ENCODE measurements at regions not wholly inside any gene's neighbourhood (a gene's known extent, or its start where the extent isn't known, plus 50 kb on each side); places are given as distances from the start of the nearest gene placed in this dataset.

DNA sequence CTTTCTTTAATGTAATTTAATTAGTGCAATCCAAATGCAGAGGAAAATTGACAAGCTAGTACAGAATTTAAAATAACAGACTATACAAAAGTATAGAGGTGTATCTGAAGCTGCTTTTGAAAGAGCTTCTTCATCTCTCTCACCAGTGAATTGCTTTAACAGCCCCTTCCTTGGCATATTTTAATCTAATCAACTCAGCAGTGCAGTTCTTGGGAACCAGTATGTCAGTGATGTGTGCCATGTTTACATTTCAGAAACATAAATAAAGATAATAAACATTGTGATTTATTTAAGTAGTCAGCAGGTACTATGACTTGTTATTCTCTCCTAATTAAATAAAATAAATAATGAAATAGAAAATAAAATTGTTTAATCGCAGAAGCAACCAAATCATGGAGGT is 1260.6 kb downstream of the NCAM2 start:
- Histone ChIP-seq H3K4me1 (no peaks in the 10 kb centered on the region), H3K27ac (no peak overlapping the region), H3K9me3 (no peaks in the 10 kb centered on the region), H3K27me3 (no peaks in the 10 kb centered on the region), H3K4me3 (no peak overlapping the region), H3K36me3 (no peaks in the 10 kb centered on the region)
- TF ChIP-seq POLR2AphosphoS5 (IDR thresholded peaks at IDR 0.05) (no peak), EP300 (IDR thresholded peaks at IDR 0.05) (no peak), POLR2A (IDR thresholded peaks at IDR 0.05) (no peak)
- TF ChIP-seq, protein P1, sequence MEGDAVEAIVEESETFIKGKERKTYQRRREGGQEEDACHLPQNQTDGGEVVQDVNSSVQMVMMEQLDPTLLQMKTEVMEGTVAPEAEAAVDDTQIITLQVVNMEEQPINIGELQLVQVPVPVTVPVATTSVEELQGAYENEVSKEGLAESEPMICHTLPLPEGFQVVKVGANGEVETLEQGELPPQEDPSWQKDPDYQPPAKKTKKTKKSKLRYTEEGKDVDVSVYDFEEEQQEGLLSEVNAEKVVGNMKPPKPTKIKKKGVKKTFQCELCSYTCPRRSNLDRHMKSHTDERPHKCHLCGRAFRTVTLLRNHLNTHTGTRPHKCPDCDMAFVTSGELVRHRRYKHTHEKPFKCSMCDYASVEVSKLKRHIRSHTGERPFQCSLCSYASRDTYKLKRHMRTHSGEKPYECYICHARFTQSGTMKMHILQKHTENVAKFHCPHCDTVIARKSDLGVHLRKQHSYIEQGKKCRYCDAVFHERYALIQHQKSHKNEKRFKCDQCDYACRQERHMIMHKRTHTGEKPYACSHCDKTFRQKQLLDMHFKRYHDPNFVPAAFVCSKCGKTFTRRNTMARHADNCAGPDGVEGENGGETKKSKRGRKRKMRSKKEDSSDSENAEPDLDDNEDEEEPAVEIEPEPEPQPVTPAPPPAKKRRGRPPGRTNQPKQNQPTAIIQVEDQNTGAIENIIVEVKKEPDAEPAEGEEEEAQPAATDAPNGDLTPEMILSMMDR (IDR thresholded peaks at IDR 0.05) = no peak
- 90% methylated on average over 1 of the region's 1 CpG for WGBS
- no peak for DNase-seq (ENCODE audit: low spot score in 2 of 2)

DNA sequence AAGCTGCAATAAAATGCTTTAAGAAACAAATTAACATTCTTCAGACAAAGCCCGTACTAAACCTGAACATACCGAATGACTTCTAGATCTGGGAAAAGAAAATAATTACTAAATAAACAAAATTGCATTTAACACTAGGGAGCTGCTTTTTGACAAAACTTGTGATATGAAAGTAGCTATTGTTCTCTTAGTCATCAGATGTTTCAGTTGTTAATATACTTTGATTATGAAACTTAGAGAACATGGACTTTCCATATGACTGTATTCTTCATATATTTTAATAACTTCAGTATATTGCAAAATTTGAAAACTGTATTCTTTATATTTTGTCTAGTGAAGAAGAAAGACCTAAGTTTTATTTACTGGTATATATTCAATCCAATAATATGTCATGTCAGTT is 1262.1 kb downstream of the NCAM2 start:
- no peaks in the 10 kb centered on the region for H3K9me3 ChIP-seq
- no peak overlapping the region for H3K4me3 ChIP-seq
- TF ChIP-seq EP300 (IDR thresholded peaks at IDR 0.05) (no peak), POLR2AphosphoS5 (IDR thresholded peaks at IDR 0.05) (no peak), POLR2A (IDR thresholded peaks at IDR 0.05) (no peak)
- TF ChIP-seq, protein P1 (IDR thresholded peaks at IDR 0.05) = no peak
- DNase-seq (ENCODE audit: low spot score in 2 of 2) = no peak
- H3K27me3 ChIP-seq = no peaks in the 10 kb centered on the region
- H3K4me1 ChIP-seq = no peaks in the 10 kb centered on the region
- no peaks in the 10 kb centered on the region for H3K36me3 ChIP-seq
- WGBS = 89% methylated on average over 2 of the region's 2 CpGs
- no peak overlapping the region for H3K27ac ChIP-seq

DNA sequence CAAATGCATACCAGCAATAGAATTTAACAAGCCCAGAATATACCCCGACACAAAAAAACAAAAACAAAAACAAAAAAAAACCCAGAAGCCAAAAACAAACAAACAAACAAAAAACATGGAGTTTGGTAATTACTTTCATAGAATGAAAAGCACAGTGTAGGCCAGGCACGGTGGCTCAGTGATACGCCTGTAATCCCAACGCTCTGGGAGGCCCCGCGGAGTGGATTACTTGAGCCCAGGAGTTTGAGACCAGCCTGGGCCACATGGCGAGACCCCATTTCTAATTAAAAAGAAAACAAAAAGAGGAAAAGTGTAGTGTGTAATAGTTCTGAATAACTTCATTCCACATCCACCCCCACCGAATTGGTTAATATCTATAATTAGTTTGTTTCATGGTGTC is 1265.7 kb downstream of the NCAM2 start:
- no peaks in the 10 kb centered on the region for H3K27me3 ChIP-seq
- WGBS = 93% methylated on average over 8 of the region's 8 CpGs
- no peak for TF ChIP-seq POLR2A (IDR thresholded peaks at IDR 0.05)
- TF ChIP-seq, protein P1 (IDR thresholded peaks at IDR 0.05) = no peak
- no peaks in the 10 kb centered on the region for H3K36me3 ChIP-seq
- no peak overlapping the region for H3K27ac ChIP-seq
- no peaks in the 10 kb centered on the region for H3K4me1 ChIP-seq
- no peaks in the 10 kb centered on the region for H3K9me3 ChIP-seq
- no peak for DNase-seq (ENCODE audit: low spot score in 2 of 2)
- no peak overlapping the region for H3K4me3 ChIP-seq

DNA sequence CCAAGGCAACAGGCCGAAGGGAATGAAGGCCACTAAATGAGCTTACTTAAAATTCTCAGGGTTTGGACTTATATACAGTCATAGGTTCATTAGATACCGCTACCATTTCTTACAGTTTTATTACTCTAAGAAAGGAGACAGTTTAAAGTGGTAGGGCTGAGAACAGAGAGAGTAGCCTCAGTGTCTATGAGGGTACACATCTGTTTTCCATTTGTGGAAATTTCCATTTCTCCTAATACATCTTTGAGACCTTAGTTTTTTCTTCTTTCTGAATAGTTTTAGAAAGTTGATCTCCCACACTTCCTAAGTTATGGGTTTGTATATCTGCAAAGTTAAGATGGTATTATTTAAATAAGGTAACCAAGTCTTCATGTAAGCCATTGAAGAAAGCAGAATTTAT is 1279.1 kb downstream of the NCAM2 start:
- Histone ChIP-seq H3K9me3 (no peaks in the 10 kb centered on the region), H3K36me3 (no peaks in the 10 kb centered on the region), H3K4me1 (no peaks in the 10 kb centered on the region), H3K4me3 (no peak overlapping the region), H3K27me3 (no peaks in the 10 kb centered on the region), H3K27ac (no peak overlapping the region)
- TF ChIP-seq EP300 (IDR thresholded peaks at IDR 0.05) (no peak), POLR2AphosphoS5 (IDR thresholded peaks at IDR 0.05) (no peak), POLR2A (IDR thresholded peaks at IDR 0.05) (no peak)
- TF ChIP-seq, protein P1 (IDR thresholded peaks at IDR 0.05) = no peak
- WGBS = 68% methylated on average over 2 of the region's 2 CpGs
- no peak for DNase-seq (ENCODE audit: low spot score in 2 of 2)

DNA sequence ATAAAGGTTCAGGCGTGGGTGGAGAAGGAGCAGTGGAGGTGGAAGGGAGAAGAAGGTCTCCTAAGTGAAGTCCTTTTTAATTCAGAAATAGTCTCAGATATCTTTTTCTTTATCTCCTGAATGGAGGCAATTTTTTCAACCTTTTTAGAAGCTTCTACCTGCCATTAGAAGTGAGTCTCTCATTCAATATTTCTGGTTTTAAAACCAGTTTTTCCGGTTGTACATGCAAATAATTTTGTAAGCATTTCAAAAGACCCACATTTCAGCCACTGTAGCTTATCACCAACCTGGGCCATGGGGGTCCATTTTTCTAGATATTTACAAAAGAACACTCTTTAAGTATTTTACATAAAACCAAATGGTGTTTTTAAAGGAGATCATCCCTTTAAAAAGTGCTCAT is 1280.2 kb downstream of the NCAM2 start:
- H3K4me3 ChIP-seq = no peak overlapping the region
- 51% methylated on average over 2 of the region's 2 CpGs for WGBS
- no peak for DNase-seq (ENCODE audit: low spot score in 2 of 2)
- no peaks in the 10 kb centered on the region for H3K27me3 ChIP-seq
- no peaks in the 10 kb centered on the region for H3K4me1 ChIP-seq
- no peak overlapping the region for H3K27ac ChIP-seq
- TF ChIP-seq, protein P1 (IDR thresholded peaks at IDR 0.05) = no peak
- TF ChIP-seq POLR2AphosphoS5 (IDR thresholded peaks at IDR 0.05) (no peak), EP300 (IDR thresholded peaks at IDR 0.05) (no peak), POLR2A (IDR thresholded peaks at IDR 0.05) (no peak)
- H3K9me3 ChIP-seq = no peaks in the 10 kb centered on the region
- H3K36me3 ChIP-seq = no peaks in the 10 kb centered on the region

All from suprapubic skin (tissue), 4 donors.